ENCODE measurements at regions not wholly inside any gene's neighbourhood (a gene's known extent, or its start where the extent isn't known, plus 50 kb on each side); places are given as distances from the start of the nearest gene placed in this dataset.

- H3K4me3 ChIP-seq (ENCODE audit: low read depth, low read length) = no peak overlapping the region
- H3K36me3 ChIP-seq (ENCODE audit: control insufficient read depth in 2 of 2, insufficient read depth in 1 of 2, low read length in 2 of 2) = no peaks in the 10 kb centered on the region
- TF ChIP-seq ZSCAN23 (tag by site-specific recombination; IDR thresholded peaks at IDR 0.05) (no peak), ZBTB11 (tag by site-specific recombination; conservative IDR thresholded peaks at IDR 0.05; ENCODE audit: low read depth) (no peak), ZNF202 (tag by site-specific recombination; IDR thresholded peaks at IDR 0.05; ENCODE audit: borderline replicate concordance) (no peak), ZNF626 (tag by site-specific recombination; IDR thresholded peaks at IDR 0.05) (no peak), ZNF76 (tag by site-specific recombination; IDR thresholded peaks at IDR 0.05; ENCODE audit: borderline replicate concordance, low read depth) (no peak), ZNF423 (tag by site-specific recombination; IDR thresholded peaks at IDR 0.05) (no peak), GLI4 (tag by site-specific recombination; IDR thresholded peaks at IDR 0.05) (no peak), ZNF624 (tag by site-specific recombination; IDR thresholded peaks at IDR 0.05) (no peak), ZNF433 (tag by site-specific recombination; IDR thresholded peaks at IDR 0.05; ENCODE audit: low read depth) (no peak), ZNF184 (tag by site-specific recombination; IDR thresholded peaks at IDR 0.05) (no peak), ZFHX2 (tag by site-specific recombination; conservative IDR thresholded peaks at IDR 0.05) (no peak), ZNF747 (tag by site-specific recombination; IDR thresholded peaks at IDR 0.05) (no peak), ZNF266 (tag by site-specific recombination; IDR thresholded peaks at IDR 0.05; ENCODE audit: low read depth) (no peak), ZNF664 (tag by site-specific recombination; IDR thresholded peaks at IDR 0.05) (no peak), ZNF776 (tag by site-specific recombination; IDR thresholded peaks at IDR 0.05; ENCODE audit: borderline replicate concordance) (no peak), ZNF677 (tag by site-specific recombination; IDR thresholded peaks at IDR 0.05) (no peak)
- no peaks in the 10 kb centered on the region for H3K9me3 ChIP-seq (ENCODE audit: control insufficient read depth, insufficient read depth, low read depth, low read length)
- no peak overlapping the region for H3K27ac ChIP-seq (ENCODE audit: extremely low read depth, low read depth, low read length)
- POLR2A ChIA-PET = no interaction called here
- H3K4me1 ChIP-seq (ENCODE audit: control insufficient read depth, insufficient read depth, low read length) = no peaks in the 10 kb centered on the region
- CTCF ChIA-PET = no interaction called here
Measured at GRCh38 chr1:199449221-199449620, 578.3 kb upstream of the NR5A2 start.

GRCh38 chr1:199449681-199450080 lies 577.8 kb upstream of the NR5A2 start:
- Histone ChIP-seq H3K36me3 (ENCODE audit: control insufficient read depth in 2 of 2, insufficient read depth in 1 of 2, low read length in 2 of 2) (no peaks in the 10 kb centered on the region), H3K4me3 (ENCODE audit: low read depth, low read length) (no peak overlapping the region), H3K4me1 (ENCODE audit: control insufficient read depth, insufficient read depth, low read length) (no peaks in the 10 kb centered on the region), H3K27ac (ENCODE audit: extremely low read depth, low read depth, low read length) (no peak overlapping the region), H3K9me3 (ENCODE audit: control insufficient read depth, insufficient read depth, low read depth, low read length) (no peaks in the 10 kb centered on the region)
- ChIA-PET CTCF (no interaction called here), POLR2A (no interaction called here)
- TF ChIP-seq HOXC10 (CRISPR knock-in tag; IDR thresholded peaks at IDR 0.05) (no peak), CTCF (tag by site-specific recombination; IDR thresholded peaks at IDR 0.05) (no peak), YY2 (tag by site-specific recombination; IDR thresholded peaks at IDR 0.05) (no peak)

GRCh38 chr1:199452627-199453026 lies 574.9 kb upstream of the NR5A2 start:
- ChIA-PET POLR2A (no interaction called here), CTCF (interaction anchor here (1.0 kb wide), 1 partner anchor 11 kb away, joined by 3 read pairs; no protein-coding TSS in a partner anchor)
- Histone ChIP-seq H3K36me3 (ENCODE audit: control insufficient read depth in 2 of 2, insufficient read depth in 1 of 2, low read length in 2 of 2) (no peaks in the 10 kb centered on the region), H3K9me3 (ENCODE audit: control insufficient read depth, insufficient read depth, low read depth, low read length) (no peaks in the 10 kb centered on the region), H3K27ac (ENCODE audit: extremely low read depth, low read depth, low read length) (no peak overlapping the region), H3K4me3 (ENCODE audit: low read depth, low read length) (no peak overlapping the region), H3K4me1 (ENCODE audit: control insufficient read depth, insufficient read depth, low read length) (no peaks in the 10 kb centered on the region)
- no peak for TF ChIP-seq OSR2 (tag by site-specific recombination; IDR thresholded peaks at IDR 0.05)
- no peak for TF ChIP-seq IKZF3 (tag by site-specific recombination; IDR thresholded peaks at IDR 0.05)
- TF ChIP-seq ZNF530 (tag by site-specific recombination; IDR thresholded peaks at IDR 0.05; ENCODE audit: low read depth) = no peak
- TF ChIP-seq ZNF76 (tag by site-specific recombination; IDR thresholded peaks at IDR 0.05; ENCODE audit: borderline replicate concordance, low read depth) = no peak
- no peak for TF ChIP-seq ZBTB8A (tag by site-specific recombination; IDR thresholded peaks at IDR 0.05)
- no peak for TF ChIP-seq KLF17 (tag by site-specific recombination; IDR thresholded peaks at IDR 0.05)
- TF ChIP-seq ZNF18 (tag by site-specific recombination; IDR thresholded peaks at IDR 0.05) = no peak
- TF ChIP-seq EGR2 (tag by site-specific recombination; IDR thresholded peaks at IDR 0.05; ENCODE audit: low read depth) = no peak

All from HEK293 (cell line).